GM19452 (cell line): ENCODE measurements at regions not wholly inside any gene's neighbourhood (a gene's known extent, or its start where the extent isn't known, plus 50 kb on each side); places are given as distances from the start of the nearest gene placed in this dataset.
"Not testable (repeated sequence)": the region's sequence is repeated elsewhere in the genome, so short reads cannot be mapped to it uniquely, and the experiment has no call there.

ENCODE experiments used
- ATAC-seq: cut with Tn5 transposase; IDR thresholded peaks from one replicate; pipeline ENCODE4 v1.9.1; 2021; ENCODE audit not compliant: unreplicated experiment

DNA sequence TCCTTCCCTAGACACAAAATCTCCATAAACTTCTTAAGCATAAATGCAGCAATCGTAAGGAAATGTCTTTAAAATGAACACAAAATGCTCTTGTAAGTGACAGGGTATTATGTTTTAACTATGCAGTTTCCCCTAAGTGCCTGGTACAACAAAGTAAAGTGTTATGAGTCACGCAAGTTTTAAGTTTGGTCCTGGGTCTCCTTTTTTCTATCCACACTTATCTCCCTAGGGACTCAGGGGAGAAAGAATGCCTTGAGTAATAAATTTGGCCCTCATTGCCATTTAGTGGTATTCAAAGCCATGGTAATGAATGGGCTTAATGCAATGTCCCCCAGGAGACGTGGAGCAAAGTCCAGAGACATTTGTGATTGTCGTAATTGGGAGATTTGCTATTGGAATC, 149.1 kb downstream of the MAGEB17 start:
- no peak for ATAC-seq

- no peak for ATAC-seq
Measured at GRCh38 chrX:16319929-16320328, 152.6 kb downstream of the MAGEB17 start.

GRCh38 chrX:16320765-16321355, 153.6 kb downstream of the MAGEB17 start:
- ATAC-seq = no peak

DNA sequence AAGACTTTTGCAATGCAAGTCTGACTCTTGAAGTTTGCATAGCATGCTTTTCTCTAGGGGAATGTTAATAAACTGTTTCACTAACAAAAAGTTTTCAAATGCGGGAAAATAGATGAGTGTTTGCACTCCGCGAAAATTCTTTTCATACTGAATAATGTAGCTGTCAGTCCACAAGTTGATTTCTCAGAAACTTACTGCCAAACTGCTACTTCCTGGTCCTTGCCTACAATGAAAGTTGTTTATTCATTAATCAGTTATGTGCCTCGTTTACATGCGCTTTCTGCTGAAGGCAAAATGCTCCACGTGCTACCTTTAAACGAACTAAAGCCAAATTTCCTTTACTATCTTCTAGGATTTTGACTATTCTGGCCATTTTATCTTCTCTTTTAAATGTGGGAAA, 166.2 kb downstream of the MAGEB17 start:
- ATAC-seq = no peak

DNA sequence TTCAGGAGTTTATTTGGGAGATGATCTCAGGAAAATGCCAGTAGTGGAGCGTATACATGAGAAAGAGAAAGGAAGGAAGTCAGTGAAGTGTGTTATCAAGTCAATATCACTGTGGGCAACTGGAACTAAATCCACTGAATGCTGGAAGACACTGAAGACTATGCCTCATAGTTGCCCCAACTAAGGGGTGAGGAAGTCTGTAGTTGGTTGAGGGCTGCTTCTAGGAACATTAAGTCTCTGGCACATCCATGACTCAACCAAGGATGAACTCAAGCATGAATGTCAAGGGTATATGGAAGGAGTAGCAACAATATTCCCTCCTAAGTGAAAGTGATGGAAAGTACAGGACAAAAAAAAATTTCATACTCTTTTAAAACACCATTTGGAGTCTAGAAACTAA, 167.9 kb downstream of the MAGEB17 start:
- no peak for ATAC-seq

DNA sequence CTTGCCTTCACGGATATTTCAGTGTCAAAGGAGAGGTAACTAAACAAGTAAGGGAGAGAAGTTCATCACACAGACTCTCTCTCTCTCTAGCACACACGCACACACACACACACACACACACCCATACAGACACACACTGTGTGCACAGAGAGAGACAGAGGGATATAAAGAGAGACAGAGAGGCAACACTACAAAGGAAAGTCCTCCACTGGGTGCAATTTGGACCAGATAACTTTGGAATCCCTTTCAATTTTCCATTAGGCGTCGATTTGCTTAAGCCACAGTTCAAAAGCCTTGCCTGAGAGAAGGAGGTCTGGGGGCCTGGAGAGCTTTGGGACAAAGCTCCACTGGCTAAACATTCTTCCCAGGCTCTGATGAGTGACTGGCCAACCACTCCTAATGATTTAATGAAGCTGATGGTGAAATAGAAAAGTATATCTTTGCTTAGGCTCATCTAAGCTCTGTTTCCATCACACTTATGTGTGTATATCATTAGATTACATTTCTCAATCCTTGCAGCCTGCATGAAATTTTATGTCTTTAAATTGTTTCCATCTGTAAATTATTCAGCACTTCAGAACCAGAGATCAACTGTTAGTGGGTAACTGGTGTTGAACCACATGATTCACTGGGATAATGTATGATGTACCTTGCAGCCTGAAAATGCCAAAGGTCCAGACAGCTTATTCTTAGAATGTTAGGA, 180.8 kb downstream of the MAGEB17 start:
- no peak for ATAC-seq

GRCh38 chrX:16357902-16358301, 190.6 kb downstream of the MAGEB17 start:
- ATAC-seq = no peak

GRCh38 chrX:16360056-16360455, 192.8 kb downstream of the MAGEB17 start:
- not testable (repeated sequence) for ATAC-seq

GRCh38 chrX:16368696-16369095, 201.4 kb downstream of the MAGEB17 start:
- ATAC-seq = no peak

- no peak for ATAC-seq
Measured at GRCh38 chrX:16376056-16376455, 208.8 kb downstream of the MAGEB17 start.

GRCh38 chrX:16386126-16386525, 218.8 kb downstream of the MAGEB17 start:
- no peak for ATAC-seq

GRCh38 chrX:16392597-16392996, 225.3 kb downstream of the MAGEB17 start:
- ATAC-seq = no peak

DNA sequence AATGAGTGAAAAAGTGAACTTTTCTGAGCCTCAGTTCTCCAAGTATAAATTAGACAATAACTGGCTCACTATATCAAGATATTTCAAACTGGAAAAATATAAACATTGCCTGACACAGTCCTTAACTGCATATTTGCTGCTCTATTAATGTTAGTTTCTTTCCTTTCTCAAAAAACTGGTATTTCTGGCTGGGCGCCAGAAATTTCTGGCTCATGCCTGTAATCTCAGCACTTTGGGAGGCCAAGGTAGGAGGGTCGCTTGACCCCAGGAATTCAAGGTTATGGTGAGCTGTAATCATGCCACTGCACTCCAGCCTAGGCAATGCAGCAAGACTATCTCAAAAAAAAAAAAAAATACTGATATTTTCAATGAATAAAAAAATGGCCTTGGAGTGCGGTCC, 227.0 kb downstream of the MAGEB17 start:
- ATAC-seq = no peak

GRCh38 chrX:16403808-16404207, 236.5 kb downstream of the MAGEB17 start:
- ATAC-seq = no peak

GRCh38 chrX:16416588-16416987, 233.4 kb upstream of the S100G start:
- no peak for ATAC-seq

- ATAC-seq = no peak
Measured at GRCh38 chrX:16418650-16419049, 231.3 kb upstream of the S100G start.

GRCh38 chrX:16427668-16428067, 222.3 kb upstream of the S100G start:
- no peak for ATAC-seq

DNA sequence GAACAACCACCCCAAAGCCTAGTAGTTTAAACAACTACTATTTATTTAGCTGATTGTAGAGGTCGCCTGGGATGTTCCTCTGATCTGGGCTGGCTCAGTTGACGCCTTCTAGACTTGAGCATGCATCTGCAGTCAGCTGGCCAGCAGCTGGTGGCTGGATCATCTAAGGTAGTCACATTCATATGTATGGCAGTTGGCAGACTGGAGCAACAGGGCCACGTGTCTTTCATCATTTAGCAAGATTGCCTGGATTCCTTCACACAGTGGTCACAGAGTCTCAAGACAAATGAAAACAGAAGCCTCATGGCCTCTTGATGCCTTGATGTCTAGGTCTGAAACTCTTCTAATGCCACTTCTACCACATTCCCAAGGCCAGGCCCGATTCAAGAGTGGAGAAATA, 220.6 kb upstream of the S100G start:
- no peak for ATAC-seq

- no peak for ATAC-seq
Measured at GRCh38 chrX:16431266-16431665, 218.7 kb upstream of the S100G start.

DNA sequence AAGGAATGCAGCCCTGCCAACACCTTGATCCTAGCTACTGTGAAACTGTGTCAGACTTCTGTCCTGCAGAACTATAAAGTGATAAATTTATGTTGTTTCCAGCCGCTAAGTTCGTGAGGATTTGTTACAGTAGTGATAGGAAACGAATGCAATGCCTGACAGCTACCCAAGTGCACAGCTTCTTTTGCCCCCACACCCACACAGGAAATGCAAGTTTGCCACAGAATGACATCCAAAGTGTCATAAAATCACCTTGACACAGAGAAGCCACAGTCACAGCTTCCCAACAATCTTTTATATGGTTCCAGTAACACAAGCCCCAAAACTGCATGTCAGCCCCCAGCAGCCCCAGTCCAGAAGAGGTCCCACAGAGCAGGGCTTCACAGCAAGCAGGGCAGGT, 216.9 kb upstream of the S100G start:
- ATAC-seq = no peak

DNA sequence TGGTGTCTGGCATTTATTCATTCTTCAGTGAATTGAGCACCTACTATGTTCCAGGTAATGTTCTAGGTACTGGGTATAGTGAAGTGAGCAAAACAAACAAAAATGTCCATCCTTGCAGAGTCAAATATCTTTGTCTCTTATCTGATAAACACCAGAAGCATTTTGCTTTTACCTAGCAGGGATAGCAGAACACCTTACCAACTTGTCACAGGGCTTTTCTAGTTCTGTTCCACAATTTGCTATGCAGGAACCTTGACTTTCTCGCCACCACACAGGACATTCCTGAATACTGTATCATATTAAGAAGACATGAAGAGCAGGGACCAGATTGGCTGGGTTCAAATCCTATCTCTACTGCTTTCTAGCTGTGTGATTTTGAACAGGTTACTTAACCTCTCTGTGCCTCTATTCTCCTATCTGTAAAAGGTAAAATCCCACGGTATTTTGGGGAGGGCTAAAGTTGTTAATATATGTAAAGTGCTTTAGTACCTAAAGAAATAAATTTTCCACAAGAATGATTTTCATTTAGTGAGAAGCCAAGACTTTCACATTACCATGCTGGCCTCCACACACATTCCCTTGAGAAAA, 214.5 kb upstream of the S100G start:
- ATAC-seq = no peak

GRCh38 chrX:16436348-16437188, 213.4 kb upstream of the S100G start:
- no peak for ATAC-seq
